GM12875 (cell line): ENCODE measurements at regions not wholly inside any gene's neighbourhood (a gene's known extent, or its start where the extent isn't known, plus 50 kb on each side); places are given as distances from the start of the nearest gene placed in this dataset.

Experiments used
- H3K4me3 ChIP-seq: one replicate; pipeline ENCODE4 v1.5.1; 2011; ENCODE audit warnings: low read depth, low read length, control low read depth
- TF ChIP-seq, protein P1 (sequence below): IDR thresholded peaks from 2 replicates; pipeline ENCODE4 v1.5.1; 2011; ENCODE audit warnings: low read depth, mild to moderate bottlenecking, control low read depth, inconsistent platforms, low read length, moderate library complexity, borderline replicate concordance; ENCODE audit not compliant: insufficient read depth

DNA sequence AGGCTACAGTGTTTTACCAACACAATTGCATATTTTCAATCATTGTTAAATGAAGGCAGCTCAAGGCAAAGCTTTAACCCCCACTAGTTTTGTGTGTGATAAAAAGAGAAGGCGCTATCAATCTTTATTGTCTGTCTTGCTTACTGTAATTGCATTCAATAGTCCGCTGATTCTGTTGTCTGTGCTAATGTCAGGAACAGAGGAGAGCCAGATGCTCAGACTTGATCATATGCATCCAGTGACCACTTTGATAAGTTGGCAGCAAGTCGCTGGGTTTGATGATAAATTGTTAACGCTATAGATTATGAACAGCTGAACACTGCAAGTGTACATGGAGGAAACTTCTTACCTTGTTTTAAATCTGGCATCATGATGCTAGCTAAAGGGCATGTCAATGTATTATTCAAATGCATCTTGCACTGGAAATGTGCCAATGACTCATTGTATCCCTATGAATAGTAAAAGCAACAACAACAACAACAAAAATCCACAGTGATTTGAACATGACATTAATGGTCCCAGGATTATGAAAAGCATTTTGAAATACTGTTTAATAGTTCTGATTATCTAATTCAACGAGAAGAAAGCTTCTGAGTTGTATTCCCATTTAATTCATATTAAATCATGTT, 423.5 kb upstream of the FANCL start:
- H3K4me3 ChIP-seq = no peak overlapping the region
- TF ChIP-seq, protein P1, sequence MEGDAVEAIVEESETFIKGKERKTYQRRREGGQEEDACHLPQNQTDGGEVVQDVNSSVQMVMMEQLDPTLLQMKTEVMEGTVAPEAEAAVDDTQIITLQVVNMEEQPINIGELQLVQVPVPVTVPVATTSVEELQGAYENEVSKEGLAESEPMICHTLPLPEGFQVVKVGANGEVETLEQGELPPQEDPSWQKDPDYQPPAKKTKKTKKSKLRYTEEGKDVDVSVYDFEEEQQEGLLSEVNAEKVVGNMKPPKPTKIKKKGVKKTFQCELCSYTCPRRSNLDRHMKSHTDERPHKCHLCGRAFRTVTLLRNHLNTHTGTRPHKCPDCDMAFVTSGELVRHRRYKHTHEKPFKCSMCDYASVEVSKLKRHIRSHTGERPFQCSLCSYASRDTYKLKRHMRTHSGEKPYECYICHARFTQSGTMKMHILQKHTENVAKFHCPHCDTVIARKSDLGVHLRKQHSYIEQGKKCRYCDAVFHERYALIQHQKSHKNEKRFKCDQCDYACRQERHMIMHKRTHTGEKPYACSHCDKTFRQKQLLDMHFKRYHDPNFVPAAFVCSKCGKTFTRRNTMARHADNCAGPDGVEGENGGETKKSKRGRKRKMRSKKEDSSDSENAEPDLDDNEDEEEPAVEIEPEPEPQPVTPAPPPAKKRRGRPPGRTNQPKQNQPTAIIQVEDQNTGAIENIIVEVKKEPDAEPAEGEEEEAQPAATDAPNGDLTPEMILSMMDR = no peak

DNA sequence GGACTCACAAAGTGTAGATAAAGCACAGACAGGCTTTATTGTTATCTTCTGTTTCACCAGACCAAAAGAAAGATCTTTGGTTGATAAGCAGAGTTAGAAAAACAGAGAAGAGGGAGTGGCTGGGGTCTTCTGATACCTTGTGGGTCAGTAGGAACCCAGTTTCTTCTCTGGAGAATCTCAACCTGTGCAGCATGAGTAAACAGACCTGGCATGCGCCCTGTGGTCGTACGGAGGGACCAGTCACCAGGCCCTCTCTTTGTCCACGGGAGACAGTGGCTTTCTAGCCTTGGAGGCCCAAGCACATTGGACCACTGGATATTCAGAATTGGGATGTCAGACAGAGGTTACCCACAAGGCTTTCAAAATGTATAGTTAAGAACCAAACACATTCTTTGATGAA, 418.9 kb upstream of the FANCL start:
- TF ChIP-seq, protein P1 = no peak
- H3K4me3 ChIP-seq = no peak overlapping the region

GRCh38 chr2:58655152-58655551, 414.0 kb upstream of the FANCL start:
- TF ChIP-seq, protein P1 = no peak

GRCh38 chr2:58651930-58652329, 410.8 kb upstream of the FANCL start:
- H3K4me3 ChIP-seq = no peak overlapping the region
- TF ChIP-seq, protein P1 = no peak

More at GRCh38 chr2:58655152-58655551, 414.0 kb upstream of the FANCL start:
- H3K4me3 ChIP-seq = no peak overlapping the region

GRCh38 chr2:58650781-58651180, 409.7 kb upstream of the FANCL start:
- no peak overlapping the region for H3K4me3 ChIP-seq
- TF ChIP-seq, protein P1 = no peak

- TF ChIP-seq, protein P1 = no peak
- no peak overlapping the region for H3K4me3 ChIP-seq
These were observed 408.6 kb upstream of the FANCL start for GRCh38 chr2:58649756-58650155.

DNA sequence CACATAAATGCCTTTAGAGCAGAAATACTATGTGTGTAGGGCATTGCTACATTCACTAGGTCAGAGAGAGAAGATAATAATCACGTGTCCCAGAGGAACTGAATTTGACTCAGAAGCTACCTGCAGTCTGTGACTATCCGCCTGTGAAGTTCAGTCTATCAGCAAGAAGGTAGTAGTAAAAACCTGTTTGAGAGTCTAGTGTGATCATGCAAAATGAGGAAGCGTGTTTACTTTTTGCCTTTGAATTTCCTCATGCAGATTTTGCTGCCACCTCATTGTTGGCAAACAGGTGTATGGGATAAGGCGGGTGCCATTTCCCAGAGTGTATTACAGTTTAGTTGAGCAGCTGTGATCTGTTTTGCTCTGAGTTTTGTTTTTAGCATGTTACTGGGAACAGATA, 403.9 kb upstream of the FANCL start:
- TF ChIP-seq, protein P1 = no peak
- H3K4me3 ChIP-seq = no peak overlapping the region
